Body of pancreas (tissue), 4 donors: ENCODE measurements at regions not wholly inside any gene's neighbourhood (a gene's known extent, or its start where the extent isn't known, plus 50 kb on each side); places are given as distances from the start of the nearest gene placed in this dataset.

Experiments
- POLR2A ChIP-seq, 3 donors: fragments of 450-650 bp; IDR thresholded peaks; one replicate each; pipeline ENCODE4 v1.6.1; 2016; ENCODE audit warnings: antibody characterized with exemption in 3 of 3, mild to moderate bottlenecking in 2 of 3
- TF ChIP-seq, protein P1 (sequence below), 7 experiments: fragments of 450-650 bp in 4 of 7; fragments of 200-600 bp in 3 of 7; sonication (generic) in 3 of 7; IDR thresholded peaks; one replicate each; pipeline ENCODE4 v1.5.1; 2016 to 2019; ENCODE audit warnings: antibody characterized with exemption in 7 of 7

DNA sequence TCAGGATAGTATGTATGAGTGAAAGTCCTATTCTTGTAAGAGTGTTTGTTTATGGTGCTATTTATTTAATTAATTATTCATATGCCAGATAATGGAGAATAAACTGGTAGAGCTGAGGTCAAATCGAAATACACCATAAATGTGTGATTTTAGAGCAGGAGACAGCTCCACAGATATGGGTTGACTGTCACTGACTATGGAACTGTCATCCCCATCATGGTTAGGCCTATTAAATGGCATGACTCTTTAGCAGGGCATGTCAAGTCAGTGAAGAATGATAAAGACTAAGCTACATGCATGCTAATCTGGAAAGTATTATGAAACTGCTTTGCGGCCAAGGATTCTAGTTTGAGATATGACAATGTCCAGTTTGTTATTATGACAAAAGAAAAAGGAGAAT, 658.6 kb downstream of the ISL1 start:
- no peak for TF ChIP-seq POLR2A (IDR thresholded peaks at IDR 0.05)
- TF ChIP-seq, protein P1, sequence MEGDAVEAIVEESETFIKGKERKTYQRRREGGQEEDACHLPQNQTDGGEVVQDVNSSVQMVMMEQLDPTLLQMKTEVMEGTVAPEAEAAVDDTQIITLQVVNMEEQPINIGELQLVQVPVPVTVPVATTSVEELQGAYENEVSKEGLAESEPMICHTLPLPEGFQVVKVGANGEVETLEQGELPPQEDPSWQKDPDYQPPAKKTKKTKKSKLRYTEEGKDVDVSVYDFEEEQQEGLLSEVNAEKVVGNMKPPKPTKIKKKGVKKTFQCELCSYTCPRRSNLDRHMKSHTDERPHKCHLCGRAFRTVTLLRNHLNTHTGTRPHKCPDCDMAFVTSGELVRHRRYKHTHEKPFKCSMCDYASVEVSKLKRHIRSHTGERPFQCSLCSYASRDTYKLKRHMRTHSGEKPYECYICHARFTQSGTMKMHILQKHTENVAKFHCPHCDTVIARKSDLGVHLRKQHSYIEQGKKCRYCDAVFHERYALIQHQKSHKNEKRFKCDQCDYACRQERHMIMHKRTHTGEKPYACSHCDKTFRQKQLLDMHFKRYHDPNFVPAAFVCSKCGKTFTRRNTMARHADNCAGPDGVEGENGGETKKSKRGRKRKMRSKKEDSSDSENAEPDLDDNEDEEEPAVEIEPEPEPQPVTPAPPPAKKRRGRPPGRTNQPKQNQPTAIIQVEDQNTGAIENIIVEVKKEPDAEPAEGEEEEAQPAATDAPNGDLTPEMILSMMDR (IDR thresholded peaks at IDR 0.05): no peak
